Adipocyte (in vitro differentiated cells): ENCODE measurements at regions not wholly inside any gene's neighbourhood (a gene's known extent, or its start where the extent isn't known, plus 50 kb on each side); places are given as distances from the start of the nearest gene placed in this dataset.

Experiments used
- DNase-seq: peaks from one replicate; pipeline ENCODE4 v3.0.0-alpha.2; 2015; ENCODE audit warnings: low read depth
- H3K27me3 ChIP-seq: replicated peaks from 2 replicates; pipeline ENCODE4 v1.7.0; 2013; ENCODE audit warnings: mild to moderate bottlenecking, low read length, moderate library complexity; ENCODE audit not compliant: control insufficient read depth, insufficient read depth
- H3K36me3 ChIP-seq: 2 replicates; pipeline ENCODE4 v1.7.0; 2013; ENCODE audit warnings: low read length, mild to moderate bottlenecking, moderate library complexity; ENCODE audit not compliant: control insufficient read depth, insufficient read depth, severe bottlenecking
- H3K4me1 ChIP-seq: 2 replicates; pipeline ENCODE4 v1.7.0; 2013; ENCODE audit warnings: mild to moderate bottlenecking, low read length, moderate library complexity; ENCODE audit not compliant: control insufficient read depth, insufficient read depth
- H3K4me3 ChIP-seq: 2 replicates; pipeline ENCODE4 v1.7.0; 2013; ENCODE audit warnings: mild to moderate bottlenecking, low read length, moderate library complexity
- H3K9ac ChIP-seq: 2 replicates; pipeline ENCODE4 v1.7.0; 2013; ENCODE audit warnings: mild to moderate bottlenecking, low read length, moderate library complexity
- H3K9me3 ChIP-seq: 2 replicates; pipeline ENCODE4 v1.7.0; 2013; ENCODE audit warnings: mild to moderate bottlenecking, low read length, moderate library complexity; ENCODE audit not compliant: control insufficient read depth

GRCh38 chr14:53306911-53307310, 153.8 kb upstream of the DDHD1 start:
- Histone ChIP-seq H3K9ac (peak overlapping the region; percentile 73), H3K4me3 (peak overlapping the region; percentile 81), H3K27me3 (no peaks in the 10 kb centered on the region), H3K4me1 (peaks cover 11% of the 10 kb centered on the region), H3K9me3 (no peaks in the 10 kb centered on the region), H3K36me3 (no peaks in the 10 kb centered on the region)
- DNase-seq: peak; percentile 14

- Histone ChIP-seq H3K27me3 (no peaks in the 10 kb centered on the region), H3K4me3 (peak overlapping the region; percentile 81), H3K4me1 (peaks cover 11% of the 10 kb centered on the region), H3K9me3 (no peaks in the 10 kb centered on the region), H3K36me3 (no peaks in the 10 kb centered on the region), H3K9ac (peak overlapping the region; percentile 73)
- peak; percentile 76 for DNase-seq
These were observed 153.2 kb upstream of the DDHD1 start for GRCh38 chr14:53306267-53306721.

GRCh38 chr14:53304726-53305381, 151.7 kb upstream of the DDHD1 start:
- Histone ChIP-seq H3K4me3 (no peak overlapping the region), H3K27me3 (no peaks in the 10 kb centered on the region)
- DNase-seq: peak; percentile 14

GRCh38 chr14:53295985-53296582, 143.0 kb upstream of the DDHD1 start:
- no peak overlapping the region for H3K9ac ChIP-seq

More at GRCh38 chr14:53304726-53305381, 151.7 kb upstream of the DDHD1 start:
- H3K4me1 ChIP-seq: peaks cover 11% of the 10 kb centered on the region
- H3K36me3 ChIP-seq: no peaks in the 10 kb centered on the region
- no peak overlapping the region for H3K9ac ChIP-seq
- H3K9me3 ChIP-seq: no peaks in the 10 kb centered on the region

GRCh38 chr14:53295372-53295771, 142.2 kb upstream of the DDHD1 start:
- no peaks in the 10 kb centered on the region for H3K36me3 ChIP-seq
- H3K9me3 ChIP-seq: no peaks in the 10 kb centered on the region
- no peaks in the 10 kb centered on the region for H3K4me1 ChIP-seq
- DNase-seq: no peak
- no peak overlapping the region for H3K9ac ChIP-seq
- H3K27me3 ChIP-seq: no peaks in the 10 kb centered on the region
- H3K4me3 ChIP-seq: no peak overlapping the region

More at GRCh38 chr14:53295985-53296582, 143.0 kb upstream of the DDHD1 start:
- DNase-seq: peak; percentile 76
- no peaks in the 10 kb centered on the region for H3K36me3 ChIP-seq
- no peaks in the 10 kb centered on the region for H3K9me3 ChIP-seq
- H3K4me3 ChIP-seq: no peak overlapping the region
- no peaks in the 10 kb centered on the region for H3K27me3 ChIP-seq
- H3K4me1 ChIP-seq: no peaks in the 10 kb centered on the region

GRCh38 chr14:53286301-53286700, 133.2 kb upstream of the DDHD1 start:
- peaks cover 4% of the 10 kb centered on the region for H3K4me1 ChIP-seq

GRCh38 chr14:53285821-53286220, 132.7 kb upstream of the DDHD1 start:
- Histone ChIP-seq H3K36me3 (no peaks in the 10 kb centered on the region), H3K4me3 (no peak overlapping the region), H3K4me1 (peaks cover 4% of the 10 kb centered on the region), H3K9ac (no peak overlapping the region), H3K9me3 (peaks cover 11% of the 10 kb centered on the region), H3K27me3 (no peaks in the 10 kb centered on the region)
- no peak for DNase-seq

More at GRCh38 chr14:53286301-53286700, 133.2 kb upstream of the DDHD1 start:
- no peak for DNase-seq
- peaks cover 6% of the 10 kb centered on the region for H3K9me3 ChIP-seq
- no peaks in the 10 kb centered on the region for H3K27me3 ChIP-seq
- no peak overlapping the region for H3K9ac ChIP-seq
- no peak overlapping the region for H3K4me3 ChIP-seq
- no peaks in the 10 kb centered on the region for H3K36me3 ChIP-seq

- Histone ChIP-seq H3K9ac (no peak overlapping the region), H3K36me3 (no peaks in the 10 kb centered on the region), H3K27me3 (no peaks in the 10 kb centered on the region), H3K4me1 (peaks cover 4% of the 10 kb centered on the region), H3K9me3 (peaks cover 15% of the 10 kb centered on the region), H3K4me3 (no peak overlapping the region)
- no peak for DNase-seq
These were observed 131.9 kb upstream of the DDHD1 start for GRCh38 chr14:53285064-53285463.

GRCh38 chr14:53278602-53279506, 125.7 kb upstream of the DDHD1 start:
- Histone ChIP-seq H3K36me3 (no peaks in the 10 kb centered on the region), H3K27me3 (no peaks in the 10 kb centered on the region), H3K4me1 (no peaks in the 10 kb centered on the region), H3K9ac (no peak overlapping the region), H3K9me3 (peaks cover 9% of the 10 kb centered on the region), H3K4me3 (no peak overlapping the region)
- no peak for DNase-seq

- no peaks in the 10 kb centered on the region for H3K9me3 ChIP-seq
- DNase-seq: no peak
- H3K36me3 ChIP-seq: no peaks in the 10 kb centered on the region
- peaks cover 6% of the 10 kb centered on the region for H3K4me1 ChIP-seq
- no peak overlapping the region for H3K4me3 ChIP-seq
- no peaks in the 10 kb centered on the region for H3K27me3 ChIP-seq
- no peak overlapping the region for H3K9ac ChIP-seq
These were observed 120.5 kb upstream of the DDHD1 start for GRCh38 chr14:53273671-53274072.

- no peaks in the 10 kb centered on the region for H3K27me3 ChIP-seq
- no peaks in the 10 kb centered on the region for H3K36me3 ChIP-seq
- no peak overlapping the region for H3K4me3 ChIP-seq
- peaks cover 22% of the 10 kb centered on the region for H3K9me3 ChIP-seq
- no peak overlapping the region for H3K9ac ChIP-seq
- DNase-seq: no peak
- H3K4me1 ChIP-seq: no peaks in the 10 kb centered on the region
These were observed 111.9 kb upstream of the DDHD1 start for GRCh38 chr14:53265025-53265424.
